AG20443 (cell line): ENCODE measurements at regions not wholly inside any gene's neighbourhood (a gene's known extent, or its start where the extent isn't known, plus 50 kb on each side); places are given as distances from the start of the nearest gene placed in this dataset.
"Not testable (repeated sequence)": the region's sequence is repeated elsewhere in the genome, so short reads cannot be mapped to it uniquely, and the experiment has no call there.

Source experiments
- DNase-seq: peaks from one replicate; pipeline ENCODE4 v3.0.0; 2012; ENCODE audit warnings: low spot score, mixed read lengths

GRCh38 chr6:10112871-10113549 lies 301.9 kb downstream of the TFAP2A start:
- DNase-seq = no peak

- no peak for DNase-seq
These were observed 302.9 kb downstream of the TFAP2A start for GRCh38 chr6:10111975-10112374.

GRCh38 chr6:10101551-10102252 lies 313.2 kb downstream of the TFAP2A start:
- no peak for DNase-seq

- no peak for DNase-seq
These were observed 315.2 kb downstream of the TFAP2A start for GRCh38 chr6:10099529-10100140.

GRCh38 chr6:10098756-10099528 lies 315.9 kb downstream of the TFAP2A start:
- DNase-seq = peak; percentile 18

GRCh38 chr6:10093282-10093681 lies 321.6 kb downstream of the TFAP2A start:
- DNase-seq = no peak

- DNase-seq = no peak
These were observed 330.5 kb downstream of the TFAP2A start for GRCh38 chr6:10084111-10084986.

- no peak for DNase-seq
These were observed 332.5 kb downstream of the TFAP2A start for GRCh38 chr6:10082385-10082784.

GRCh38 chr6:10081957-10082356 lies 332.9 kb downstream of the TFAP2A start:
- no peak for DNase-seq

- DNase-seq = no peak
These were observed 333.8 kb downstream of the TFAP2A start for GRCh38 chr6:10081075-10081474.

- DNase-seq = no peak
These were observed 334.3 kb downstream of the TFAP2A start for GRCh38 chr6:10080561-10080960.

- no peak for DNase-seq
These were observed 336.3 kb downstream of the TFAP2A start for GRCh38 chr6:10078581-10078980.

- DNase-seq = not testable (repeated sequence)
These were observed 340.1 kb downstream of the TFAP2A start for GRCh38 chr6:10074726-10075125.

GRCh38 chr6:10073341-10073740 lies 341.5 kb downstream of the TFAP2A start:
- DNase-seq = no peak

GRCh38 chr6:10071631-10072220 lies 343.1 kb downstream of the TFAP2A start:
- no peak for DNase-seq

- no peak for DNase-seq
These were observed 354.9 kb downstream of the TFAP2A start for GRCh38 chr6:10060004-10060403.

- no peak for DNase-seq
These were observed 360.2 kb downstream of the TFAP2A start for GRCh38 chr6:10054672-10055071.

- DNase-seq = no peak
These were observed 363.6 kb downstream of the TFAP2A start for GRCh38 chr6:10051283-10051682.

GRCh38 chr6:10048370-10049297 lies 366.2 kb downstream of the TFAP2A start:
- DNase-seq = no peak

GRCh38 chr6:10042280-10042679 lies 372.6 kb downstream of the TFAP2A start:
- DNase-seq = no peak
